ENCODE measurements at regions not wholly inside any gene's neighbourhood (a gene's known extent, or its start where the extent isn't known, plus 50 kb on each side); places are given as distances from the start of the nearest gene placed in this dataset.

DNA sequence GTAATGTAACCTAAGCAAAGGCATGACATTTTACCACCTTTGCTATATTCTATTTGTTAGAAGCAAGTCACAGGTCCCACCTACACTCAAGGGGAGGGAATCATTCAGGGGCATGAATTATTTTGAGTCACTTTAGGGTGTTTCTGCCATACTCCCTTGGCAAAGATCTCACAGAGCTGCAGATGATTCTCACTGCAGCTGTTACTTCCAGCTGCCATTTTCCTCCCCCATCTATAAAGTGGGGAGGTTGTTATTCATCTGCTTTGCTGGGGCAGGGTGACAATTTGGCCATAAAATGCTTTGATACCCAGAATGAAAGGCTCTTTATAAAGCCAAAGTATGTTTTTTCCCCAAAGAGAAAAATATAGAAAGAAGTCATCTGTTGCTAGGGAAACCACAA lies 136.5 kb upstream of the SMIM31 start:
- ChIA-PET POLR2A (no interaction called here), CTCF (interaction anchor here (0.6 kb wide), 1 partner anchor 1046 kb away, joined by 7 read pairs; no protein-coding TSS in a partner anchor)
- no peak for TF ChIP-seq EHMT2 (IDR thresholded peaks at IDR 0.05; ENCODE audit: low read depth)
- no peak for TF ChIP-seq JUN (IDR thresholded peaks at IDR 0.05)
- no peak for TF ChIP-seq BHLHE40 (IDR thresholded peaks at IDR 0.05; ENCODE audit: low read depth, low read length)
- TF ChIP-seq HOXB5 (CRISPR knock-in tag; IDR thresholded peaks at IDR 0.05), result no peak
- TF ChIP-seq ESRRA (IDR thresholded peaks at IDR 0.05; ENCODE audit: borderline replicate concordance, low read length), result no peak
- no peak for TF ChIP-seq RARB (CRISPR knock-in tag; IDR thresholded peaks at IDR 0.05)
- TF ChIP-seq, protein P1, sequence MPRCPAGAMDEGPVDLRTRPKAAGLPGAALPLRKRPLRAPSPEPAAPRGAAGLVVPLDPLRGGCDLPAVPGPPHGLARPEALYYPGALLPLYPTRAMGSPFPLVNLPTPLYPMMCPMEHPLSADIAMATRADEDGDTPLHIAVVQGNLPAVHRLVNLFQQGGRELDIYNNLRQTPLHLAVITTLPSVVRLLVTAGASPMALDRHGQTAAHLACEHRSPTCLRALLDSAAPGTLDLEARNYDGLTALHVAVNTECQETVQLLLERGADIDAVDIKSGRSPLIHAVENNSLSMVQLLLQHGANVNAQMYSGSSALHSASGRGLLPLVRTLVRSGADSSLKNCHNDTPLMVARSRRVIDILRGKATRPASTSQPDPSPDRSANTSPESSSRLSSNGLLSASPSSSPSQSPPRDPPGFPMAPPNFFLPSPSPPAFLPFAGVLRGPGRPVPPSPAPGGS (IDR thresholded peaks at IDR 0.05), result no peak
- TF ChIP-seq POLR2AphosphoS2 (conservative IDR thresholded peaks at IDR 0.05; ENCODE audit: low read length), result no peak
- no peak for TF ChIP-seq EHF (CRISPR knock-in tag; IDR thresholded peaks at IDR 0.05)
- TF ChIP-seq CEBPB (IDR thresholded peaks at IDR 0.05), result no peak
- TF ChIP-seq, protein P2, sequence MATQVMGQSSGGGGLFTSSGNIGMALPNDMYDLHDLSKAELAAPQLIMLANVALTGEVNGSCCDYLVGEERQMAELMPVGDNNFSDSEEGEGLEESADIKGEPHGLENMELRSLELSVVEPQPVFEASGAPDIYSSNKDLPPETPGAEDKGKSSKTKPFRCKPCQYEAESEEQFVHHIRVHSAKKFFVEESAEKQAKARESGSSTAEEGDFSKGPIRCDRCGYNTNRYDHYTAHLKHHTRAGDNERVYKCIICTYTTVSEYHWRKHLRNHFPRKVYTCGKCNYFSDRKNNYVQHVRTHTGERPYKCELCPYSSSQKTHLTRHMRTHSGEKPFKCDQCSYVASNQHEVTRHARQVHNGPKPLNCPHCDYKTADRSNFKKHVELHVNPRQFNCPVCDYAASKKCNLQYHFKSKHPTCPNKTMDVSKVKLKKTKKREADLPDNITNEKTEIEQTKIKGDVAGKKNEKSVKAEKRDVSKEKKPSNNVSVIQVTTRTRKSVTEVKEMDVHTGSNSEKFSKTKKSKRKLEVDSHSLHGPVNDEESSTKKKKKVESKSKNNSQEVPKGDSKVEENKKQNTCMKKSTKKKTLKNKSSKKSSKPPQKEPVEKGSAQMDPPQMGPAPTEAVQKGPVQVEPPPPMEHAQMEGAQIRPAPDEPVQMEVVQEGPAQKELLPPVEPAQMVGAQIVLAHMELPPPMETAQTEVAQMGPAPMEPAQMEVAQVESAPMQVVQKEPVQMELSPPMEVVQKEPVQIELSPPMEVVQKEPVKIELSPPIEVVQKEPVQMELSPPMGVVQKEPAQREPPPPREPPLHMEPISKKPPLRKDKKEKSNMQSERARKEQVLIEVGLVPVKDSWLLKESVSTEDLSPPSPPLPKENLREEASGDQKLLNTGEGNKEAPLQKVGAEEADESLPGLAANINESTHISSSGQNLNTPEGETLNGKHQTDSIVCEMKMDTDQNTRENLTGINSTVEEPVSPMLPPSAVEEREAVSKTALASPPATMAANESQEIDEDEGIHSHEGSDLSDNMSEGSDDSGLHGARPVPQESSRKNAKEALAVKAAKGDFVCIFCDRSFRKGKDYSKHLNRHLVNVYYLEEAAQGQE (IDR thresholded peaks at IDR 0.05), result no peak
- TF ChIP-seq, protein P3, sequence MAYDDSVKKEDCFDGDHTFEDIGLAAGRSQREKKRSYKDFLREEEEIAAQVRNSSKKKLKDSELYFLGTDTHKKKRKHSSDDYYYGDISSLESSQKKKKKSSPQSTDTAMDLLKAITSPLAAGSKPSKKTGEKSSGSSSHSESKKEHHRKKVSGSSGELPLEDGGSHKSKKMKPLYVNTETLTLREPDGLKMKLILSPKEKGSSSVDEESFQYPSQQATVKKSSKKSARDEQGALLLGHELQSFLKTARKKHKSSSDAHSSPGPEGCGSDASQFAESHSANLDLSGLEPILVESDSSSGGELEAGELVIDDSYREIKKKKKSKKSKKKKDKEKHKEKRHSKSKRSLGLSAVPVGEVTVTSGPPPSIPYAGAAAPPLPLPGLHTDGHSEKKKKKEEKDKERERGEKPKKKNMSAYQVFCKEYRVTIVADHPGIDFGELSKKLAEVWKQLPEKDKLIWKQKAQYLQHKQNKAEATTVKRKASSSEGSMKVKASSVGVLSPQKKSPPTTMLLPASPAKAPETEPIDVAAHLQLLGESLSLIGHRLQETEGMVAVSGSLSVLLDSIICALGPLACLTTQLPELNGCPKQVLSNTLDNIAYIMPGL (CRISPR knock-in tag; IDR thresholded peaks at IDR 0.05; ENCODE audit: borderline replicate concordance), result no peak
- no peak for TF ChIP-seq ZSCAN20 (CRISPR knock-in tag; IDR thresholded peaks at IDR 0.05)
- TF ChIP-seq SMC3 (IDR thresholded peaks at IDR 0.05), result no peak
- no peak for TF ChIP-seq MYC (IDR thresholded peaks at IDR 0.05; ENCODE audit: borderline replicate concordance, low read length)
- TF ChIP-seq NFE2L2 (conservative IDR thresholded peaks at IDR 0.05; ENCODE audit: low read length), result no peak
- no peak for TF ChIP-seq JUNB (IDR thresholded peaks at IDR 0.05)
- no peak for TF ChIP-seq RAD21 (conservative IDR thresholded peaks at IDR 0.05 in 1 of 2, IDR thresholded peaks at IDR 0.05 in 1 of 2)
- no peak for TF ChIP-seq RCOR1 (IDR thresholded peaks at IDR 0.05; ENCODE audit: low read depth, low read length)
- no peak for TF ChIP-seq KDM5A (IDR thresholded peaks at IDR 0.05)
- Histone ChIP-seq H3K27ac (no peak overlapping the region), H3K4me2 (no peak overlapping the region), H3K4me3 (no peak overlapping the region), H3K4me1 (no peaks in the 10 kb centered on the region), H3K9me3 (no peaks in the 10 kb centered on the region)
- FAIRE-seq (no peak), DNase-seq (ENCODE audit: low read depth in 1 of 2, low spot score in 1 of 2) (no peak), ATAC-seq (no peak)

DNA sequence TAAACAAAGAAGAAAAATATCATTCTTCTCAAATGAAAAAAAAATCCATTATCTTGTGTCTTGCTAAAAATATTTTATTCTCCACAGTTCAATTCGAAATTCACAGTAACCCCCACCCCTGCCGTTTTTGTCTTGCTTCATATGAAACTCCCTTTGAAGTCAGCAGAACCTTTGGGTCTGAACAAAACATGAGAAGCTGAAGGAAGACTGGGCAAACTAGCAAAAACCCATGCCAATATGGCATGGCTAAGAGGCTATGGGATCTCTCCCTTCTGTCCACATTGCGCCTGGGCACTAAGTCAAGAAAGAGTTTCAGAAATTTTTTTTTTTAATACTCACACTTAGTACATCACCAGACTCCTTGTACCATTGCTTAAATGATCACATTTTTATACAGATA lies 136.0 kb upstream of the SMIM31 start:
- Histone ChIP-seq H3K4me2 (no peak overlapping the region), H3K9me3 (no peaks in the 10 kb centered on the region), H3K27ac (no peak overlapping the region), H3K4me3 (no peak overlapping the region), H3K4me1 (no peaks in the 10 kb centered on the region)
- DNase-seq (ENCODE audit: low read depth in 1 of 2, low spot score in 1 of 2) (no peak), FAIRE-seq (no peak), ATAC-seq (no peak)
- CTCF ChIA-PET, result interaction anchor here (0.6 kb wide), 1 partner anchor 1046 kb away, joined by 7 read pairs; no protein-coding TSS in a partner anchor
- 17% methylated on average over 3 of the region's 3 CpGs for WGBS (ENCODE audit: missing lambda C conversion rate)
- POLR2A ChIA-PET, result no interaction called here
- TF ChIP-seq CEBPB (IDR thresholded peaks at IDR 0.05) (no peak), ZFP36 (IDR thresholded peaks at IDR 0.05; ENCODE audit: borderline replicate concordance, partially characterized antibody) (no peak), SREBF2 (IDR thresholded peaks at IDR 0.05) (no peak), NFE2L2 (conservative IDR thresholded peaks at IDR 0.05; ENCODE audit: low read length) (no peak), JUN (IDR thresholded peaks at IDR 0.05) (no peak), EP300 (IDR thresholded peaks at IDR 0.05) (no peak), CBX2 (IDR thresholded peaks at IDR 0.05; ENCODE audit: borderline replicate concordance, low read depth) (no peak), JUNB (IDR thresholded peaks at IDR 0.05) (no peak), RCOR1 (IDR thresholded peaks at IDR 0.05; ENCODE audit: low read depth, low read length) (no peak)

Data from A549 (cell line).